ENCODE measurements at regions not wholly inside any gene's neighbourhood (a gene's known extent, or its start where the extent isn't known, plus 50 kb on each side); places are given as distances from the start of the nearest gene placed in this dataset.
"Not testable (repeated sequence)": the region's sequence is repeated elsewhere in the genome, so short reads cannot be mapped to it uniquely, and the experiment has no call there.

DNA sequence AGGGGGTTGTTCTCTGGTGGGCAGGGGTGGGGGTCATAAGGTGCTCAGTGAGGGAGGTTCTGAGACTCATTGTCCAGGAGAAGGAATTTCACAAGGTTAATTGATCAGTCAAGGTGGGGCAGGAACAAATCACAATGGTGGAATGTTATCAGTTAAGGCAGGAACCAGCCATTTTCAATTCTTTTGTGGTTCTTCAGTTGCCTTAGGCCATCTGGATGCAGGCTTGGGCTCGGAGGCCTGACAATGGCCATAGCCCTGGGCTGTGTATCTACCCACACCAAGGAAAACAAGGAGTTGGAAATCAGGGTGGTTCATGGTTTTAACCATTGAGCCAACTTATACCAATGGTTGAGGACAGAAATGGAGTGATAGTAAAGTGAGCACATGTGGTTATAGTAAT, 1221.8 kb downstream of the TYW1 start:
- no peak overlapping the region for H3K4me3 ChIP-seq

DNA sequence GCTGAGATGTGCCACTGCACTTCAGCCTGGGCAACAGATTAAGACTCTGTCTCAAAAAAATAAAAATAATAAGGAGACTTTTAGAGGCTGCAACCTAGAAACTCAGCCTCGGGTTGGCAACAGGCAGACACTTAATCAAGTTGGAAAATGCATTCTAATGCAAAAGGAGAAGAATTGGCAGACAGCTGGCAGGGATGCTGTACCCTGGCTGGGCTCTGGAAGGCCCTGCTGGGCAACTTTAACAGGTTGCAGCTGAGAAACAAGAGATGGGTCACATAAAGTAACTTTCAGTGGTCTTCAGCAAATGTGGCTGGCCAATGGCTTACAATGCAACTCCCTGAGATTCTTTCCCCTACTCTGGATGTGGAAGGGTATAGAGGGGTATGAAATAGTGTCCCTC, 1225.7 kb downstream of the TYW1 start:
- Histone ChIP-seq H3K4me1 (peaks cover 0 to 5% (median 0%) of the 10 kb centered on the region in 12 donors), H3K27me3 (peaks cover 0 to 4% (median 0%) of the 10 kb centered on the region in 9 donors), H3K36me3 (no peaks in the 10 kb centered on the region), H3K27ac (no peak overlapping the region), H3K4me3 (no peak overlapping the region), H3K9me3 (no peaks in the 10 kb centered on the region)
- TF ChIP-seq, protein P1, sequence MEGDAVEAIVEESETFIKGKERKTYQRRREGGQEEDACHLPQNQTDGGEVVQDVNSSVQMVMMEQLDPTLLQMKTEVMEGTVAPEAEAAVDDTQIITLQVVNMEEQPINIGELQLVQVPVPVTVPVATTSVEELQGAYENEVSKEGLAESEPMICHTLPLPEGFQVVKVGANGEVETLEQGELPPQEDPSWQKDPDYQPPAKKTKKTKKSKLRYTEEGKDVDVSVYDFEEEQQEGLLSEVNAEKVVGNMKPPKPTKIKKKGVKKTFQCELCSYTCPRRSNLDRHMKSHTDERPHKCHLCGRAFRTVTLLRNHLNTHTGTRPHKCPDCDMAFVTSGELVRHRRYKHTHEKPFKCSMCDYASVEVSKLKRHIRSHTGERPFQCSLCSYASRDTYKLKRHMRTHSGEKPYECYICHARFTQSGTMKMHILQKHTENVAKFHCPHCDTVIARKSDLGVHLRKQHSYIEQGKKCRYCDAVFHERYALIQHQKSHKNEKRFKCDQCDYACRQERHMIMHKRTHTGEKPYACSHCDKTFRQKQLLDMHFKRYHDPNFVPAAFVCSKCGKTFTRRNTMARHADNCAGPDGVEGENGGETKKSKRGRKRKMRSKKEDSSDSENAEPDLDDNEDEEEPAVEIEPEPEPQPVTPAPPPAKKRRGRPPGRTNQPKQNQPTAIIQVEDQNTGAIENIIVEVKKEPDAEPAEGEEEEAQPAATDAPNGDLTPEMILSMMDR (IDR thresholded peaks at IDR 0.05), result no peak
- no peak for TF ChIP-seq POLR2A (IDR thresholded peaks at IDR 0.05)
- ATAC-seq (no peak), DNase-seq (no peak)
- intact Hi-C loops (cut with DNase I), result no loop called here
- WGBS, 4 donors, result 81 to 93% (median 85%) methylated on average over 1 of the region's 1 CpG

More for the DNA sequence above, 1221.8 kb downstream of the TYW1 start:
- intact Hi-C loops (cut with DNase I), result no loop called here
- H3K4me1 ChIP-seq, result no peaks in the 10 kb centered on the region
- DNase-seq (no peak), ATAC-seq (no peak)
- WGBS, 4 donors, result 60 to 83% (median 79%) methylated on average over 1 of the region's 1 CpG
- H3K27ac ChIP-seq, result no peak overlapping the region
- TF ChIP-seq, protein P1 (IDR thresholded peaks at IDR 0.05), result no peak
- no peak for TF ChIP-seq POLR2A (IDR thresholded peaks at IDR 0.05)
- H3K27me3 ChIP-seq, result peaks cover 0 to under 1% (median 0%) of the 10 kb centered on the region in 9 donors
- H3K9me3 ChIP-seq, result no peaks in the 10 kb centered on the region
- H3K36me3 ChIP-seq, result no peaks in the 10 kb centered on the region

DNA sequence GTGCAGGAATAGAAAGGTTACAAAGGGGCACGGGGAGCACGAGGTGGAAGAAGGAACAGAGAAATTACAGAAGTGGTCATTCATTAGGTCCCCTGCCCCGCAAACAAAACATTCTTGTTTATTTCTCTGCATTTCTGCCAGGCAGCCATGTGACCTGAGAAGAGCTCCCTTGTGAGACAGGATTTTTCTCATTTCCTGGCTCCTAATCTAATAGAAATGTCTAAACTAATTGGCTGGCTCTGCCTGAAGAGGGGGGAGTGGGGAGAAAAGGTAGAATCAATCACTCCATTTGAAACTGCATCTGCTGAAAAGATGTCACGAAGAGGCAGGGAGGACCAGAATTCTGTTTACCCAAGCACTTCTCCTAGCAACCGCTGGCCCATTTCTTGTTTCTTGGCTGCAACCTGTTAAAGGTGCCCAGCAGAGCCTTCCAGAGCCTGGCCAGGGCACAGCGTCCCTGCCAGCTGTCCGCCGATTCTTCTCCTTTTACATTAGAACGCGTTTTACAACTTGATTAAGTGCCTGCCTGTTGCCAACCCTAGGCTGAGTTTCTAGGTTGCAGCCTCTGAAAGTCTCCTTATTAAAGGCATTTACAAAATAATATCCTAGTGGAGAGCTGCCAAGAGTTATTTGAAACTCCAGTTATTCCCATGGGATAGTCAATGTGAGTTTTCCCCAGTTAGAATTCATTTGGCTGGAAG, 1227.6 kb downstream of the TYW1 start:
- WGBS, 4 donors, result 26 to 57% (median 47%) methylated on average over 10 of the region's 10 CpGs
- no peak for DNase-seq
- Histone ChIP-seq H3K27me3 (peaks cover 0 to 4% (median 0%) of the 10 kb centered on the region in 9 donors), H3K9me3 (no peaks in the 10 kb centered on the region), H3K36me3 (no peaks in the 10 kb centered on the region), H3K27ac (no peak overlapping the region), H3K4me1 (peaks cover 0 to 5% (median 0%) of the 10 kb centered on the region in 12 donors), H3K4me3 (no peak overlapping the region)
- no peak for ATAC-seq
- TF ChIP-seq, protein P1 (IDR thresholded peaks at IDR 0.05), result no peak
- no peak for TF ChIP-seq POLR2A (IDR thresholded peaks at IDR 0.05)
- intact Hi-C loops (cut with DNase I), result no loop called here

DNA sequence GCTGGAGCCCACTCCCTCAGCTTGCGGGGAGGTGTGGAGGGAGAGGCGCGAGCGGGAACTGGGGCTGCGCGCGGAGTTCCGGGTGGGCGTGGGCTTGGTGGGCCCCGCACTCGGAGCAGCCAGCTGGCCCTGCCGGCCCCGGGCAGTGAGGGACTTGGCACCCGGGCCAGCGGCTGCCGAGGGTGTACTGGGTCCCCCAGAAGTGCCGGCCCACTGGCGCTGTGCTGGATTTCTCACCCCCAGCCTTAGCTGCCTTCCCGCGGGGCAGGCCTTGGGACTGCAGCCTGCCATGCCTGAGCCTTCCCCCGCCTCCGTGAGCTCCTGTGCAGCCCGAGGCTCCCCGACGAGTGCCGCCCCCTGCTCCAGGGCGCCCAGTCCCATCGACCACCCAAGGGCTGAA, 1234.4 kb downstream of the TYW1 start:
- WGBS, 4 donors, result 86 to 100% (median 88%) methylated on average over 1 to 26 of the region's 28 CpGs
- H3K36me3 ChIP-seq; H3K9me3 ChIP-seq; H3K4me3 ChIP-seq; H3K27me3 ChIP-seq; H3K27ac ChIP-seq; H3K4me1 ChIP-seq; ATAC-seq; intact Hi-C loops (cut with DNase I); DNase-seq: not testable (repeated sequence)

DNA sequence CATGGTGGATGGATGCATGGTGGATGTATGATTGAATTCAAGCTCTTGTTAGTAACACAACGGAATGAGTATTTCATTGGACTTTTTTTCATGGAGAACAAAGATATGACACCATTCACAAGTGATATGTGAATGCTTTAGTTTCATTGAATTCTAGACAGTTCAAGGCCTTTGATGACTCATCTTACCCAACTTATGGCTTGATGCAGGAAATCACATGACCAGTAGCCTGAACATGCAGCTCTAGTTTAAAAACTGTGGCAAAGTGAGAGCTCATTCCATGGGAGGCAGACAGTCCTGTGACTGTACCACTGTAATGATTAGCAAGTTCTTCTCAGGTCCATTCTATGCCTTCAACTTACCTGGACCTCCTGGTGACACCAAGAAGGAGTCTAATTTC, 1239.3 kb downstream of the TYW1 start:
- no peaks in the 10 kb centered on the region for H3K27me3 ChIP-seq
- H3K4me1 ChIP-seq, result no peaks in the 10 kb centered on the region
- 87 to 89% (median 88%) methylated on average over 1 of the region's 1 CpG for WGBS, 4 donors
- intact Hi-C loops (cut with DNase I), result no loop called here
- no peak for TF ChIP-seq POLR2A (IDR thresholded peaks at IDR 0.05)
- TF ChIP-seq, protein P1 (IDR thresholded peaks at IDR 0.05), result no peak
- peaks cover 0 to 5% (median 0%) of the 10 kb centered on the region in 12 donors for H3K9me3 ChIP-seq
- DNase-seq (no peak), ATAC-seq (no peak)
- H3K27ac ChIP-seq, result no peak overlapping the region
- H3K4me3 ChIP-seq, result no peak overlapping the region
- H3K36me3 ChIP-seq, result no peaks in the 10 kb centered on the region
